ENCODE measurements at regions not wholly inside any gene's neighbourhood (a gene's known extent, or its start where the extent isn't known, plus 50 kb on each side); places are given as distances from the start of the nearest gene placed in this dataset.

- no peak for DNase-seq
- Histone ChIP-seq H3K9me3 (no peaks in the 10 kb centered on the region), H3K27ac (no peak overlapping the region), H3K27me3 (no peaks in the 10 kb centered on the region), H3K4me1 (no peaks in the 10 kb centered on the region), H3K4me3 (no peak overlapping the region), H3K36me3 (ENCODE audit: low read depth, missing control alignments) (no peaks in the 10 kb centered on the region)
- TF ChIP-seq POLR2A (IDR thresholded peaks at IDR 0.05): no peak
- TF ChIP-seq, protein P1, sequence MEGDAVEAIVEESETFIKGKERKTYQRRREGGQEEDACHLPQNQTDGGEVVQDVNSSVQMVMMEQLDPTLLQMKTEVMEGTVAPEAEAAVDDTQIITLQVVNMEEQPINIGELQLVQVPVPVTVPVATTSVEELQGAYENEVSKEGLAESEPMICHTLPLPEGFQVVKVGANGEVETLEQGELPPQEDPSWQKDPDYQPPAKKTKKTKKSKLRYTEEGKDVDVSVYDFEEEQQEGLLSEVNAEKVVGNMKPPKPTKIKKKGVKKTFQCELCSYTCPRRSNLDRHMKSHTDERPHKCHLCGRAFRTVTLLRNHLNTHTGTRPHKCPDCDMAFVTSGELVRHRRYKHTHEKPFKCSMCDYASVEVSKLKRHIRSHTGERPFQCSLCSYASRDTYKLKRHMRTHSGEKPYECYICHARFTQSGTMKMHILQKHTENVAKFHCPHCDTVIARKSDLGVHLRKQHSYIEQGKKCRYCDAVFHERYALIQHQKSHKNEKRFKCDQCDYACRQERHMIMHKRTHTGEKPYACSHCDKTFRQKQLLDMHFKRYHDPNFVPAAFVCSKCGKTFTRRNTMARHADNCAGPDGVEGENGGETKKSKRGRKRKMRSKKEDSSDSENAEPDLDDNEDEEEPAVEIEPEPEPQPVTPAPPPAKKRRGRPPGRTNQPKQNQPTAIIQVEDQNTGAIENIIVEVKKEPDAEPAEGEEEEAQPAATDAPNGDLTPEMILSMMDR (IDR thresholded peaks at IDR 0.05): no peak
- 79 to 85% methylated on average over 5 of the region's 5 CpGs for WGBS, 2 donors
- intact Hi-C loops (cut with DNase I; ENCODE audit: low total_unique reads): no loop called here
These were observed 215.0 kb downstream of the BMP4 start for GRCh38 chr14:53741479-53742232.

- Histone ChIP-seq H3K9me3 (no peaks in the 10 kb centered on the region), H3K4me3 (no peak overlapping the region), H3K4me1 (no peaks in the 10 kb centered on the region), H3K27me3 (no peaks in the 10 kb centered on the region), H3K27ac (no peak overlapping the region), H3K36me3 (ENCODE audit: low read depth, missing control alignments) (no peaks in the 10 kb centered on the region)
- intact Hi-C loops (cut with DNase I; ENCODE audit: low total_unique reads): no loop called here
- TF ChIP-seq POLR2A (IDR thresholded peaks at IDR 0.05): no peak
- TF ChIP-seq, protein P1 (IDR thresholded peaks at IDR 0.05): no peak
- no peak for DNase-seq
These were observed 216.1 kb downstream of the BMP4 start for GRCh38 chr14:53740570-53740969.

DNA sequence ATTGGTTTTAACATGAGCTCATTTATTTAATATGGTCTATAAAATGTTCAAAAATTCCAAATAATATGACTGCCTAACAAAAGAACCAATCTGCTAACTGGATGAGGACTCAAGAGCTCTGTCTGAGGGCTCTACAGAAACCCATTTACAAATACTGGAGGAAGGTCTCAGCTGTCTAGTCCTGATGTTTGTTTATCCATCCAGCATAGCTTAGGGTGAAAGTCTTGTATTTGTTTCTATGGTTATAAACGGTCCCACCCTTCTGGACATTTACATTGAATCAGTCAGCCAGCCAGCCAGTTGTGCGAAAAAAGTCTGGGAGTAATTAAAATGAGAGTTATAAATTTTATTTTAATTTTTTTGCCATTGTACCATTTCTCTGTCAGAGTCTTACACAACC lies 220.7 kb downstream of the BMP4 start:
- no peaks in the 10 kb centered on the region for H3K4me1 ChIP-seq
- TF ChIP-seq POLR2A (IDR thresholded peaks at IDR 0.05): no peak
- TF ChIP-seq, protein P1 (IDR thresholded peaks at IDR 0.05): no peak
- H3K9me3 ChIP-seq: no peaks in the 10 kb centered on the region
- 70% methylated on average over 2 of the region's 2 CpGs for WGBS, 2 donors
- H3K36me3 ChIP-seq (ENCODE audit: low read depth, missing control alignments): no peaks in the 10 kb centered on the region
- no peak overlapping the region for H3K4me3 ChIP-seq
- no peak for DNase-seq
- H3K27ac ChIP-seq: no peak overlapping the region
- no peaks in the 10 kb centered on the region for H3K27me3 ChIP-seq
- intact Hi-C loops (cut with DNase I; ENCODE audit: low total_unique reads): no loop called here

DNA sequence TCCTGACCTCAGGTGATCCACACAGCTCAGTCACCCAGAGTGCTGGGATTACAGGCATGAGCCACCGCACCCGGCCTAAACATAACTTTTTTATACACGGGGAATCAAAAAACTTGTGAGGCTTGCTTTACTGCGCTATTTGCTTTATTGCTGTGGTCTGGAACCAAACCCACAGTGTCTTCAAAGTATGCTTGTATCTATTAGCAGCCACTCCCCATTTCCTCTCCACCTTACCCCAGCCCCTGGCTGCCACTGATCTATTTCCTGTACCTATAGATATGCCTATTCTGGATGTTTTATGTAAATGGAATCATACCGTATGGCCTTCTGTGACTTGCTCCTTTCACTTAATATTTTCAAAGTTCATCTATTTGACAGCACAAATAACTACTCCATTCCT lies 233.4 kb downstream of the BMP4 start:
- 95 to 100% methylated on average over 5 of the region's 5 CpGs for WGBS, 2 donors
- H3K4me1 ChIP-seq: no peaks in the 10 kb centered on the region
- no peak overlapping the region for H3K27ac ChIP-seq
- no peaks in the 10 kb centered on the region for H3K9me3 ChIP-seq
- intact Hi-C loops (cut with DNase I; ENCODE audit: low total_unique reads): no loop called here
- no peak for TF ChIP-seq POLR2A (IDR thresholded peaks at IDR 0.05)
- TF ChIP-seq, protein P1 (IDR thresholded peaks at IDR 0.05): no peak
- DNase-seq: no peak
- H3K27me3 ChIP-seq: no peaks in the 10 kb centered on the region
- no peak overlapping the region for H3K4me3 ChIP-seq
- H3K36me3 ChIP-seq (ENCODE audit: low read depth, missing control alignments): no peaks in the 10 kb centered on the region

- no peak overlapping the region for H3K4me3 ChIP-seq
- intact Hi-C loops (cut with DNase I; ENCODE audit: low total_unique reads): no loop called here
- no peaks in the 10 kb centered on the region for H3K36me3 ChIP-seq (ENCODE audit: low read depth, missing control alignments)
- 64 to 83% methylated on average over 1 of the region's 1 CpG for WGBS, 2 donors
- no peaks in the 10 kb centered on the region for H3K9me3 ChIP-seq
- no peak for TF ChIP-seq POLR2A (IDR thresholded peaks at IDR 0.05)
- TF ChIP-seq, protein P1 (IDR thresholded peaks at IDR 0.05): no peak
- DNase-seq: no peak
- no peaks in the 10 kb centered on the region for H3K27me3 ChIP-seq
- no peaks in the 10 kb centered on the region for H3K4me1 ChIP-seq
- no peak overlapping the region for H3K27ac ChIP-seq
These were observed 237.1 kb downstream of the BMP4 start for GRCh38 chr14:53719536-53719935.

All from testis (tissue), 2 donors.